ENCODE measurements at regions not wholly inside any gene's neighbourhood (a gene's known extent, or its start where the extent isn't known, plus 50 kb on each side); places are given as distances from the start of the nearest gene placed in this dataset.
"Not testable (repeated sequence)": the region's sequence is repeated elsewhere in the genome, so short reads cannot be mapped to it uniquely, and the experiment has no call there.

- TF ChIP-seq CTCF (IDR thresholded peaks at IDR 0.05; ENCODE audit: poor library complexity, severe bottlenecking) = no peak
- no peak for DNase-seq (ENCODE audit: low spot score)
- Histone ChIP-seq H3K27ac (ENCODE audit: poor library complexity, severe bottlenecking) (no peak overlapping the region), H3K27me3 (ENCODE audit: insufficient read depth, poor library complexity, severe bottlenecking) (no peaks in the 10 kb centered on the region), H3K4me3 (ENCODE audit: severe bottlenecking) (no peak overlapping the region), H3K36me3 (ENCODE audit: low read depth) (no peaks in the 10 kb centered on the region), H3K4me1 (ENCODE audit: insufficient read depth, poor library complexity, severe bottlenecking) (no peaks in the 10 kb centered on the region), H3K9me3 (ENCODE audit: severe bottlenecking) (no peaks in the 10 kb centered on the region)
- ATAC-seq (ENCODE audit: low read depth) = no peak
These were observed 56.2 kb upstream of the LRRTM4 start for GRCh38 chr2:77578354-77578753.

- Histone ChIP-seq H3K27me3 (ENCODE audit: insufficient read depth, poor library complexity, severe bottlenecking) (no peaks in the 10 kb centered on the region), H3K4me1 (ENCODE audit: insufficient read depth, poor library complexity, severe bottlenecking) (no peaks in the 10 kb centered on the region), H3K36me3 (ENCODE audit: low read depth) (no peaks in the 10 kb centered on the region), H3K27ac (ENCODE audit: poor library complexity, severe bottlenecking) (no peak overlapping the region), H3K9me3 (ENCODE audit: severe bottlenecking) (no peaks in the 10 kb centered on the region), H3K4me3 (ENCODE audit: severe bottlenecking) (no peak overlapping the region)
- no peak for DNase-seq (ENCODE audit: low spot score)
- TF ChIP-seq CTCF (IDR thresholded peaks at IDR 0.05; ENCODE audit: poor library complexity, severe bottlenecking) = no peak
- no peak for ATAC-seq (ENCODE audit: low read depth)
These were observed 57.0 kb upstream of the LRRTM4 start for GRCh38 chr2:77579076-77579769.

- no peak for ATAC-seq (ENCODE audit: low read depth)
- no peaks in the 10 kb centered on the region for H3K36me3 ChIP-seq (ENCODE audit: low read depth)
These were observed 66.3 kb upstream of the LRRTM4 start for GRCh38 chr2:77588438-77588837.

GRCh38 chr2:77590298-77590917 is 68.2 kb upstream of the LRRTM4 start:
- Histone ChIP-seq H3K27ac (ENCODE audit: poor library complexity, severe bottlenecking) (no peak overlapping the region), H3K9me3 (ENCODE audit: severe bottlenecking) (no peaks in the 10 kb centered on the region), H3K36me3 (ENCODE audit: low read depth) (no peaks in the 10 kb centered on the region), H3K27me3 (ENCODE audit: insufficient read depth, poor library complexity, severe bottlenecking) (no peaks in the 10 kb centered on the region), H3K4me3 (ENCODE audit: severe bottlenecking) (no peak overlapping the region), H3K4me1 (ENCODE audit: insufficient read depth, poor library complexity, severe bottlenecking) (no peaks in the 10 kb centered on the region)
- ATAC-seq (ENCODE audit: low read depth) (no peak), DNase-seq (ENCODE audit: low spot score) (no peak)
- no peak for TF ChIP-seq CTCF (IDR thresholded peaks at IDR 0.05; ENCODE audit: poor library complexity, severe bottlenecking)

More at GRCh38 chr2:77588438-77588837, 66.3 kb upstream of the LRRTM4 start:
- DNase-seq (ENCODE audit: low spot score) = no peak
- Histone ChIP-seq H3K4me1 (ENCODE audit: insufficient read depth, poor library complexity, severe bottlenecking) (no peaks in the 10 kb centered on the region), H3K4me3 (ENCODE audit: severe bottlenecking) (no peak overlapping the region), H3K9me3 (ENCODE audit: severe bottlenecking) (no peaks in the 10 kb centered on the region), H3K27me3 (ENCODE audit: insufficient read depth, poor library complexity, severe bottlenecking) (no peaks in the 10 kb centered on the region), H3K27ac (ENCODE audit: poor library complexity, severe bottlenecking) (no peak overlapping the region)
- TF ChIP-seq CTCF (IDR thresholded peaks at IDR 0.05; ENCODE audit: poor library complexity, severe bottlenecking) = no peak

GRCh38 chr2:77592955-77593354 is 70.8 kb upstream of the LRRTM4 start:
- not testable (repeated sequence) for H3K9me3 ChIP-seq (ENCODE audit: severe bottlenecking); H3K4me1 ChIP-seq (ENCODE audit: insufficient read depth, poor library complexity, severe bottlenecking); H3K36me3 ChIP-seq (ENCODE audit: low read depth); ATAC-seq (ENCODE audit: low read depth); H3K27ac ChIP-seq (ENCODE audit: poor library complexity, severe bottlenecking); DNase-seq (ENCODE audit: low spot score); H3K27me3 ChIP-seq (ENCODE audit: insufficient read depth, poor library complexity, severe bottlenecking); H3K4me3 ChIP-seq (ENCODE audit: severe bottlenecking)
